LNCaP clone FGC (cell line): ENCODE measurements at regions not wholly inside any gene's neighbourhood (a gene's known extent, or its start where the extent isn't known, plus 50 kb on each side); places are given as distances from the start of the nearest gene placed in this dataset.

Source experiments
- DNase-seq: peaks from one replicate; pipeline ENCODE4 v3.0.0-alpha.2; 2011; ENCODE audit warnings: low read depth
- H3K4me3 ChIP-seq: 2 replicates; pipeline ENCODE4 v1.5.1; 2011; ENCODE audit warnings: mild to moderate bottlenecking, low read depth, low read length, control low read depth
- CTCF ChIP-seq: IDR thresholded peaks from 2 replicates; pipeline ENCODE4 v1.5.1; 2012; ENCODE audit warnings: mild to moderate bottlenecking; ENCODE audit not compliant: control insufficient read depth, insufficient read depth; ENCODE audit errors: extremely low read depth

DNA sequence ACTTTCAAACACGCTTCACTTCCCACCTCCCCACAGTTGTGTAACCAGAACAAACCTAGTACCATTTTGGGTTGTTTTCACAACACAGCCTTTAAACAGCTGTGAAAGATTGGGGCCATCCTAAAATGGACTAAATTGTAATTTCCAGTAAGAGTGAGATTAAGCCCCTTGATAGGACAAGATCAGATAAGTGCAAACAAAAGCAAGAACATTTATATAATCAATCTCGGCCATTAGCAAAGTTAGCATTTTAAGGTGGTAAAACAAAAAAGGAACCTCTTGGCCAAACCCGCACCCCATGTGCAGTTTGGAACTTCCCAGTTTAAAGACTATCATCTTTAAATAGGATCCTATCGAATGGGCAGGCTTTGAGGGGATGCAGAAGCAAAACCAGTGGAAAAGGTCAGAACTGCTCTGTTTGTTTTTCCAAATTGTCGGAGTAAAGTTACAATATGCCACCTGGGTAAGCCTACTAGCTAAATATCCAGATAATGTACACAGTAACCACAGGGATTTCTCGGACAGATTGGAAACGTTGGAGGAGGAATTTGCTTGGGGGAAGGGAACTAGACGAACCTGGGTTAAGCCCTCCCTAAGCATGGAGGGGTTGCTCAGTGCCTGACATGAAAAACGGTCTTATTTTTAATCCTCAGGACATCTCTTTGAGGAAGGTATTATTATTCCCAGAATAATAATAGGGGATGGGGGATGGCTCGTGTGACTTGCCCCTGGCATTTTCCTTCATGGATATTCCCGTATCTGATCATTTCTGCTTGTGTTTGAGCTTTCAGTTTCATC, 159.8 kb upstream of the SALL4 start:
- no peak for TF ChIP-seq CTCF
- DNase-seq: no peak
- no peak overlapping the region for H3K4me3 ChIP-seq

- peak; percentile 38 for DNase-seq
- H3K4me3 ChIP-seq: no peak overlapping the region
- TF ChIP-seq CTCF: no peak
These were observed 157.8 kb upstream of the SALL4 start for GRCh38 chr20:51960047-51960675.

- no peak overlapping the region for H3K4me3 ChIP-seq
- no peak for DNase-seq
- no peak for TF ChIP-seq CTCF
These were observed 156.8 kb upstream of the SALL4 start for GRCh38 chr20:51959066-51959542.

DNA sequence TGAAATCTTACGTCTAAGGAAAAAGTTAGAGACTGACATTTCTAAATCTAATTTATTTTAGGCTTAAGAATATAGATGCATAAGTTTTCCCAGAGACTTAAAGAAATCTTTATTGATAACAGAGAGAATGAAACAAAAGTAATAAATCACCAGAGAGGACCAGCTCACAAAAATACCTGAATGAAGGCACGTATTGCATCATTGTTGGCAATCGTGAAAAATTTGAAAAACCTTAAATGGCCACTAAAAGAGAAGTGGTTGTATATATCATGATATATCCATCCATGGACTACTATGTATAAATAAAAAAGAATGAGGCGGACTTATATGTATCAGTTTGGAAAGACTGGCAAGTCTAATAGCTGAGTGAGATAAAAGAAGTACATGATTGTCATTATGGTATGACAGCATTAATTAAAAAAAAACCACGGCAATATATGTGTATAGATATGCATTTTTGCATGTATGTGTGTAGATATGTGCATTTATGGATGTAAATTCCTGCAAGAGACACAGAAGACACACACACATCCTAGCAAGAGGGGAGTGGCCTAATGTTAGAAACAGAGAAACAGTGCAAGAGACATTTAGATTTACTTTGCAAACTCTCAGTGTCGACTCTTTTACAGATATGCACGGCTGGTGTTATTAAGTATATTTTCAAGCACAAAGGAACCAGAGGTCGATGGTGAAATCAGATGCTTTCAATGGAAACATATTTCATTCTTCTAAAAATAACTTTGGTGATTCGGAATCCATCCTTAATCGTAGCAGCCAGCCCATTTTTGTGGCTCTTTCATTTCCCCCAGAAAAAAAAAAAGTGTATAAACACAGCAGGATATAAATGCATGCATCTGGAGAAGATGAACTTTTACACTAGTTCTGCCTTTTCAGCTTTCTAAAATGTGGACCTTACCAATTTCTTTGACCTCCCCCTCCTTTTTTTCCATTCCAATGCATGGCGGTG, 156.1 kb upstream of the SALL4 start:
- H3K4me3 ChIP-seq: no peak overlapping the region
- DNase-seq: no peak
- TF ChIP-seq CTCF: no peak

GRCh38 chr20:51955756-51956155, 153.4 kb upstream of the SALL4 start:
- no peak for TF ChIP-seq CTCF
- DNase-seq: no peak
- no peak overlapping the region for H3K4me3 ChIP-seq

DNA sequence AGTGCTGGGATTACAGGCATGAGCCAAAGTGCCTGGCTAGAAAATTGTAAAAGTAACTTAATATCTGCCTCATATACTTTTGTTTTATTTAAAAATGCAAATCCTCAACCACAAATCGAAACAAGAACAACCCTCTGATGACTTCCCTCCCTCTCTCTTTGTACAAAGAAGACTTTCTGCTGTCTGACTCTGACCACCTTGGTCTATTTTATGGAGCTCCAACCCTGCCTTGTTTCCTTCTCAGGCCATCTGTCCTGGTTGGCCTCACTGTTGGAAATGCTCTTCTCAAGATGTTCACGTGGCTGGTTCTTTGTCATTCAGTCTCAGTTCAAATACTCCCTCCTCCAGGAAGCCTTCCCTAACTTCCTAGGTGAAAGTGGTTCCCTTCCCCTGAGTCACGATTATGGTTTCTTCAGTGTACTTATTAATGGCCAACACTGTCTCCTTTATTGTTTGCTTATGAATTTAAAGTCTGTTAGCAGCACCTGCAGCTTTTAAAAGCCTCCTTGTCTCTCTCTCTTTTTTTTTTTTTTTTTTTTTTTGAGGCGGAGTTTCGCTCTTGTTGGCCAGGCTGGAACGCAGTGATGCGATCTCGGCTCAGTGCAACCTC, 151.5 kb upstream of the SALL4 start:
- H3K4me3 ChIP-seq: no peak overlapping the region
- TF ChIP-seq CTCF: no peak
- DNase-seq: peak; percentile 59
